Endothelial cell (in vitro differentiated cells): ENCODE measurements at regions not wholly inside any gene's neighbourhood (a gene's known extent, or its start where the extent isn't known, plus 50 kb on each side); places are given as distances from the start of the nearest gene placed in this dataset.

Source experiments
- DNase-seq: peaks from one replicate; pipeline ENCODE4 v3.0.0; 2021; ENCODE audit warnings: low spot score
- H3K27ac Mint-ChIP-seq: one replicate; pipeline ENCODE4 v1.8.0; 2021; ENCODE audit warnings: mixed read lengths, inconsistent platforms; ENCODE audit not compliant: unreplicated experiment
- H3K27me3 Mint-ChIP-seq: one replicate; pipeline ENCODE4 v1.8.0; 2021; ENCODE audit warnings: mild to moderate bottlenecking, moderate library complexity, mixed read lengths, inconsistent platforms; ENCODE audit not compliant: unreplicated experiment
- H3K36me3 Mint-ChIP-seq: one replicate; pipeline ENCODE4 v1.8.0; 2021; ENCODE audit warnings: mild to moderate bottlenecking, low read depth, mixed read lengths, inconsistent platforms; ENCODE audit not compliant: unreplicated experiment
- H3K4me1 Mint-ChIP-seq: one replicate; pipeline ENCODE4 v1.8.0; 2021; ENCODE audit warnings: mild to moderate bottlenecking, mixed read lengths, inconsistent platforms; ENCODE audit not compliant: unreplicated experiment
- H3K4me3 Mint-ChIP-seq: one replicate; pipeline ENCODE4 v1.8.0; 2021; ENCODE audit warnings: mild to moderate bottlenecking, mixed read lengths, inconsistent platforms; ENCODE audit not compliant: unreplicated experiment
- H3K9me3 Mint-ChIP-seq: one replicate; pipeline ENCODE4 v1.8.0; 2021; ENCODE audit warnings: mixed read lengths, inconsistent platforms; ENCODE audit not compliant: unreplicated experiment
- TF ChIP-seq, protein P1 (sequence below): fragments of 200-600 bp; sonication (generic); IDR thresholded peaks from one replicate; pipeline ENCODE4 v1.5.0; 2021; ENCODE audit warnings: antibody characterized with exemption; ENCODE audit not compliant: unreplicated experiment

DNA sequence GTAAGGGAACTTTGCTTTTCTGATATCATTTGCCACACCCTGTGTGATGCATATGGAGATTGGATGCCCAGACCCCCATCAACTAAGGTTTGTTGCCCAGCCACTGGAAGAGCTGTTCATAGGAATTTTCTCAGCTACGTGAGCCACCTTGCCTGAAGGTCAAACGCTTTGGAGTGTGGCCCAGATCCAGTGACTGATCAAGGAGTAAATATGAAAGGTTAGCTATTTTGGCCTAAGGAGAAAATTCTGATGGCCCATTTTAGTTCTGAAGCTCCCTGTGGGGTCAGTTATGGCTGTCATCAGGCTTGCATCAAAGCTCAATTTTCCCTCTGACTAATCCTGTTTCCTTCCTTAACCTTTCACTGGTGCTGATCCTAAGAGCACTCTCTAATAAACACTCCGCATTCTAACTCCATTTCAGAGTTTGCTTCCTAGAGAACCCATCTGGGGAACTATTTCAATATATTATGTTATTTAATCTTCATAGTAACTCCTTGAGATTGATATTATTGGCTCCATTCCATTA lies 407.7 kb downstream of the SPRY1 start:
- TF ChIP-seq, protein P1, sequence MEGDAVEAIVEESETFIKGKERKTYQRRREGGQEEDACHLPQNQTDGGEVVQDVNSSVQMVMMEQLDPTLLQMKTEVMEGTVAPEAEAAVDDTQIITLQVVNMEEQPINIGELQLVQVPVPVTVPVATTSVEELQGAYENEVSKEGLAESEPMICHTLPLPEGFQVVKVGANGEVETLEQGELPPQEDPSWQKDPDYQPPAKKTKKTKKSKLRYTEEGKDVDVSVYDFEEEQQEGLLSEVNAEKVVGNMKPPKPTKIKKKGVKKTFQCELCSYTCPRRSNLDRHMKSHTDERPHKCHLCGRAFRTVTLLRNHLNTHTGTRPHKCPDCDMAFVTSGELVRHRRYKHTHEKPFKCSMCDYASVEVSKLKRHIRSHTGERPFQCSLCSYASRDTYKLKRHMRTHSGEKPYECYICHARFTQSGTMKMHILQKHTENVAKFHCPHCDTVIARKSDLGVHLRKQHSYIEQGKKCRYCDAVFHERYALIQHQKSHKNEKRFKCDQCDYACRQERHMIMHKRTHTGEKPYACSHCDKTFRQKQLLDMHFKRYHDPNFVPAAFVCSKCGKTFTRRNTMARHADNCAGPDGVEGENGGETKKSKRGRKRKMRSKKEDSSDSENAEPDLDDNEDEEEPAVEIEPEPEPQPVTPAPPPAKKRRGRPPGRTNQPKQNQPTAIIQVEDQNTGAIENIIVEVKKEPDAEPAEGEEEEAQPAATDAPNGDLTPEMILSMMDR: no peak
- Mint-ChIP-seq H3K27me3 (no peaks in the 10 kb centered on the region), H3K36me3 (no peaks in the 10 kb centered on the region), H3K9me3 (no peaks in the 10 kb centered on the region), H3K4me3 (no peak overlapping the region), H3K4me1 (peaks cover 12% of the 10 kb centered on the region), H3K27ac (no peak overlapping the region)
- DNase-seq: no peak

DNA sequence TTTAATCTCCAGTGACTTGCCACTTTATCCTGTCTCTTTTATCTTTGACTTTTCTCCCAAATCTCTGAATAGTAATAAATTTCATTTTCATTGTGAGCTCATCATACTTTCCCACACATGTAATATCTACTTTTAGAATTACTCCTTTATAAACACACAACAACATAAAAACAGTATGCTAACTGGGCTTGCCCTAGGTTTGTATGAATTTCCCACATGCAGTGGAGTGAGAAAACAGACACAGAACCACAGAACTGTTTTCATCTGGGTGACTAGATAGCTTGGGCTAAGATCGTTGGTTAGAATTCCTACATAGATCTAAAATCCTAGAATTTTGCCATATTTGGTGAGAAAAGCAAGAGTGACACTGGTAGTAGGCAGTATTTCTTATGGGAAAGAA lies 409.5 kb downstream of the SPRY1 start:
- no peaks in the 10 kb centered on the region for H3K9me3 Mint-ChIP-seq
- TF ChIP-seq, protein P1: no peak
- no peak overlapping the region for H3K27ac Mint-ChIP-seq
- H3K4me3 Mint-ChIP-seq: no peak overlapping the region
- no peak for DNase-seq
- peaks cover 12% of the 10 kb centered on the region for H3K4me1 Mint-ChIP-seq
- H3K27me3 Mint-ChIP-seq: no peaks in the 10 kb centered on the region
- no peaks in the 10 kb centered on the region for H3K36me3 Mint-ChIP-seq

DNA sequence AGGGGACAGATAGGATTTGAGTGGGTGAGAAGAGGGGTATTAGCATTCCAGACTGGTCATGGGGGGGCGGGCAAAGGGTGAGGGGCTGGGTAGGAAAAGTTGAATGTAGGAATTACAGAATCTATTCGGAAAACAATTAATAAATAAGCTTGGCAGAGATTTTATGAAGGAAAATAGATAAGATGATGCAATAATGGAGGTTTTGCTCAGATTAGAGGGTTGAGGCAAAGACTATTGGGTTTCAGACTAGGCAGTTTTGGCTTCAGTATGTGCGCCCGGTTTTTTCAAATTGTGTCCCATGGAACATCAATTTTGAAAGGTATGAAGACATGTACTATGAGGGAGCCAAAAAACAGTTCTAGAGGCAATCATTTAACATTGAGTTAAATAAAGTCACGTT lies 410.6 kb downstream of the SPRY1 start:
- no peaks in the 10 kb centered on the region for H3K36me3 Mint-ChIP-seq
- no peak for DNase-seq
- no peaks in the 10 kb centered on the region for H3K27me3 Mint-ChIP-seq
- no peak overlapping the region for H3K27ac Mint-ChIP-seq
- H3K4me1 Mint-ChIP-seq: peaks cover 11% of the 10 kb centered on the region
- H3K4me3 Mint-ChIP-seq: no peak overlapping the region
- no peaks in the 10 kb centered on the region for H3K9me3 Mint-ChIP-seq
- TF ChIP-seq, protein P1: no peak

DNA sequence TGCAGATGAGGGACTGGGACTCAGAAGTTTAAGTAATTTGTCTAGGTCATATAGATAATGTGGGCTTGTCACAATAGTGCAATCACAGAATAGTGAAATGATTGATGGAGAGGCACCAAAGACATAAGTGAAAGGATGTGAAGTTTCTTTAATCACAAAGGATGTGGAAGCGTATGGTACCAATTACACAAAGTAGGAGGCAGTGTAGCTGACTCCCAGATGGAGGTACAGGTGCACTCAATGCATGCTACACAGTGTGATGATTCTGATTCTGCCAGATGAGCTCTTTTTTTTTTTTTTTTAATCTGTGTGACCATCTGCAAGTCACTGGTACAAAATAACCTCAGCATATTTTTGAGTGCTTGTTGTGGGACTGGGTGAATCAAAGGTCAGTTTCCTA lies 411.3 kb downstream of the SPRY1 start:
- H3K27me3 Mint-ChIP-seq: no peaks in the 10 kb centered on the region
- TF ChIP-seq, protein P1: no peak
- DNase-seq: no peak
- H3K27ac Mint-ChIP-seq: no peak overlapping the region
- no peaks in the 10 kb centered on the region for H3K36me3 Mint-ChIP-seq
- H3K9me3 Mint-ChIP-seq: no peaks in the 10 kb centered on the region
- no peak overlapping the region for H3K4me3 Mint-ChIP-seq
- H3K4me1 Mint-ChIP-seq: peaks cover 4% of the 10 kb centered on the region

DNA sequence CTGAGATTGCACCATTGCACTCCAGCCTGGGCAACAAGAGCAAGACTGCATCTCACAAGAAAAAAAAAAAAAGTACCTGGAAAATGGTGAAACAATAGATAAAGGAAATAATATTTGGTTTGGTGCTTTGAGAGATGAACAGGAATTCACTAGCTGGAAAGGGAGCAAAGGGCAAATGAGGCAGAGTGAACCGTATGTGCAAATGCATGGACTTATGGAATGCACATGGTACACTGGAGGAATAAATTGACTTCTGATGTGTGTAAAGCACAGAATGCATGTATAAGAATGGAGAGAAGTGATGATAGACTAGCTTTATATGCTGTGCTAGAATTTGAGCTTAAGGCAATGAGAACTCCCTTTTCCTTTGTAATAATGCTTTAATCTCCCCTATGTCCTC lies 413.3 kb downstream of the SPRY1 start:
- Mint-ChIP-seq H3K27ac (no peak overlapping the region), H3K36me3 (no peaks in the 10 kb centered on the region), H3K9me3 (no peaks in the 10 kb centered on the region), H3K4me1 (no peaks in the 10 kb centered on the region), H3K27me3 (no peaks in the 10 kb centered on the region), H3K4me3 (no peak overlapping the region)
- TF ChIP-seq, protein P1: no peak
- DNase-seq: no peak
